Adrenal gland (tissue), 5 donors: ENCODE measurements at regions not wholly inside any gene's neighbourhood (a gene's known extent, or its start where the extent isn't known, plus 50 kb on each side); places are given as distances from the start of the nearest gene placed in this dataset.

Source experiments
- CTCF ChIP-seq, 6 experiments: fragments of 450-650 bp in 4 of 6; fragments of 200-600 bp in 2 of 6; sonication (generic) in 1 of 6; IDR thresholded peaks; 1 replicate in 5 of 6; 2 replicates in 1 of 6; pipeline versions ENCODE4 v1.5.1 to v1.8.0; 2016 to 2021; ENCODE audit warnings: antibody characterized with exemption in 6 of 6, mild to moderate bottlenecking in 2 of 6, moderate library complexity in 1 of 6
- POLR2A ChIP-seq, 2 donors: fragments of 450-650 bp; IDR thresholded peaks; one replicate each; pipeline ENCODE4 v1.6.1; 2017; ENCODE audit warnings: antibody characterized with exemption in 2 of 2, mild to moderate bottlenecking in 2 of 2, moderate library complexity in 1 of 2
- donor health status: DM: no; HTN: no; CAD: no.

- no peak for TF ChIP-seq CTCF (IDR thresholded peaks at IDR 0.05)
- no peak for TF ChIP-seq POLR2A (IDR thresholded peaks at IDR 0.05)
Measured at GRCh38 chr18:38494065-38494464, 928.5 kb upstream of the CELF4 start.
